ENCODE measurements at regions not wholly inside any gene's neighbourhood (a gene's known extent, or its start where the extent isn't known, plus 50 kb on each side); places are given as distances from the start of the nearest gene placed in this dataset.
"Not testable (repeated sequence)": the region's sequence is repeated elsewhere in the genome, so short reads cannot be mapped to it uniquely, and the experiment has no call there.

- no peak for DNase-seq (ENCODE audit: low read depth)
Measured at GRCh38 chr2:160550048-160550447, 56.4 kb upstream of the RBMS1 start.

GRCh38 chr2:160551259-160551658, 57.7 kb upstream of the RBMS1 start:
- DNase-seq (ENCODE audit: low read depth) = no peak

GRCh38 chr2:160555420-160556071, 61.9 kb upstream of the RBMS1 start:
- DNase-seq (ENCODE audit: low read depth) = no peak

GRCh38 chr2:160557903-160558302, 64.3 kb upstream of the RBMS1 start:
- no peak for DNase-seq (ENCODE audit: low read depth)

- DNase-seq (ENCODE audit: low read depth) = no peak
Measured at GRCh38 chr2:160558531-160558930, 64.9 kb upstream of the RBMS1 start.

GRCh38 chr2:160561551-160562295, 68.1 kb upstream of the RBMS1 start:
- DNase-seq (ENCODE audit: low read depth) = no peak

- DNase-seq (ENCODE audit: low read depth) = no peak
Measured at GRCh38 chr2:160562730-160563129, 69.1 kb upstream of the RBMS1 start.

- DNase-seq (ENCODE audit: low read depth) = no peak
Measured at GRCh38 chr2:160564591-160564990, 71.0 kb upstream of the RBMS1 start.

GRCh38 chr2:160565099-160565845, 71.7 kb upstream of the RBMS1 start:
- DNase-seq (ENCODE audit: low read depth) = no peak

GRCh38 chr2:160566717-160567116, 73.1 kb upstream of the RBMS1 start:
- no peak for DNase-seq (ENCODE audit: low read depth)

- no peak for DNase-seq (ENCODE audit: low read depth)
Measured at GRCh38 chr2:160568856-160569255, 75.2 kb upstream of the RBMS1 start.

GRCh38 chr2:160570376-160570775, 76.8 kb upstream of the RBMS1 start:
- no peak for DNase-seq (ENCODE audit: low read depth)

GRCh38 chr2:160574468-160575140, 81.0 kb upstream of the RBMS1 start:
- DNase-seq (ENCODE audit: low read depth) = peak; percentile 75

GRCh38 chr2:160575368-160575767, 81.8 kb upstream of the RBMS1 start:
- no peak for DNase-seq (ENCODE audit: low read depth)

GRCh38 chr2:160576054-160576499, 82.5 kb upstream of the RBMS1 start:
- no peak for DNase-seq (ENCODE audit: low read depth)

- DNase-seq (ENCODE audit: low read depth) = not testable (repeated sequence)
Measured at GRCh38 chr2:160577081-160577480, 83.5 kb upstream of the RBMS1 start.

- no peak for DNase-seq (ENCODE audit: low read depth)
Measured at GRCh38 chr2:160581035-160581434, 87.4 kb upstream of the RBMS1 start.

GRCh38 chr2:160581448-160581847, 87.8 kb upstream of the RBMS1 start:
- DNase-seq (ENCODE audit: low read depth) = no peak

- DNase-seq (ENCODE audit: low read depth) = no peak
Measured at GRCh38 chr2:160582081-160582480, 88.5 kb upstream of the RBMS1 start.

- DNase-seq (ENCODE audit: low read depth) = no peak
Measured at GRCh38 chr2:160582490-160583145, 89.0 kb upstream of the RBMS1 start.

- no peak for DNase-seq (ENCODE audit: low read depth)
Measured at GRCh38 chr2:160583146-160583535, 89.5 kb upstream of the RBMS1 start.

All from non-pigmented ciliary epithelial cell (primary cell).